ENCODE measurements at regions not wholly inside any gene's neighbourhood (a gene's known extent, or its start where the extent isn't known, plus 50 kb on each side); places are given as distances from the start of the nearest gene placed in this dataset.

DNA sequence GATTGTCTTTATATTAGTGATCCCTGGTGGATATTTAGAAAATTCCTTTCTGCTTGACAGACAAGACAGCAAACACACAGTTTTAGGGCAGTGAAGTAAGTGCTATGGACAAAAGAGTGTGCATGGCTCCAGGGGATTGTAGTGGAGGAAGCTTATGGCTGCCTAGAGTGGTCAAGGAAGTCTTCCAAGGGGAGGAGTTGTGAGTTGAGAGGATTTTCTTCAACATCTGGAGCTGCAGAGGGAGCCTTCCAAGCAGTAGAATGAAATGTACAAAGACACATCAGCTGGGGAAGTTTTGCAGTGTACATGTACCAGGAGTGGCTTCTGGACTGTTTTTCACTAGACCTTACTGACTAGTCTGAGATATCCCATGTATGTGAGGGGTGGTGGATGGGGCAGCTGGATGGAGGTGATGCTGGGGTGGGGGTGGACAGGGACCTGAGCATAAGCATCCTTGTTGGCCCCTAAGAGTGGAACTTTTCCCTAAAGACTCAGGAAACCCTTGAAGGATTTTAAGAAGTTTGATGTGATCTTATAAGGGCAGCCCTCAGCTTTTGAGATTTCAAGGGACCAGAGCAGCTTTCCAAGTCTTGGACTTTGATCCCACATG is 160.5 kb upstream of the TAPT1 start:
- H3K36me3 ChIP-seq (ENCODE audit: control insufficient read depth in 4 of 4, insufficient read depth in 3 of 4, low read depth in 1 of 4, low read length in 3 of 4) = no peaks in the 10 kb centered on the region
- no peak overlapping the region for H3K27ac ChIP-seq (ENCODE audit: low read depth in 1 of 2, low read length in 2 of 2)
- H3K4me1 ChIP-seq (ENCODE audit: control insufficient read depth in 4 of 4, insufficient read depth in 4 of 4, low read length in 3 of 4) = no peaks in the 10 kb centered on the region
- no peak for DNase-seq (ENCODE audit: low spot score)
- H3K4me3 ChIP-seq (ENCODE audit: low read depth in 1 of 3, low read length in 3 of 3) = no peak overlapping the region
- H3K9me3 ChIP-seq (ENCODE audit: control insufficient read depth in 4 of 4, low read length in 3 of 4) = peaks cover 0 to 2% (median 0%) of the 10 kb centered on the region in 4 donors
- no peak for TF ChIP-seq TAF1 (conservative IDR thresholded peaks at IDR 0.05)
- TF ChIP-seq SP1 (IDR thresholded peaks at IDR 0.05) = no peak
- TF ChIP-seq FOXA2 (IDR thresholded peaks at IDR 0.05) = no peak
- no peak for TF ChIP-seq EGR1 (IDR thresholded peaks at IDR 0.05; ENCODE audit: low read depth in 2 of 2)
- no peak for TF ChIP-seq HNF4A (conservative IDR thresholded peaks at IDR 0.05)
- TF ChIP-seq, protein P1, sequence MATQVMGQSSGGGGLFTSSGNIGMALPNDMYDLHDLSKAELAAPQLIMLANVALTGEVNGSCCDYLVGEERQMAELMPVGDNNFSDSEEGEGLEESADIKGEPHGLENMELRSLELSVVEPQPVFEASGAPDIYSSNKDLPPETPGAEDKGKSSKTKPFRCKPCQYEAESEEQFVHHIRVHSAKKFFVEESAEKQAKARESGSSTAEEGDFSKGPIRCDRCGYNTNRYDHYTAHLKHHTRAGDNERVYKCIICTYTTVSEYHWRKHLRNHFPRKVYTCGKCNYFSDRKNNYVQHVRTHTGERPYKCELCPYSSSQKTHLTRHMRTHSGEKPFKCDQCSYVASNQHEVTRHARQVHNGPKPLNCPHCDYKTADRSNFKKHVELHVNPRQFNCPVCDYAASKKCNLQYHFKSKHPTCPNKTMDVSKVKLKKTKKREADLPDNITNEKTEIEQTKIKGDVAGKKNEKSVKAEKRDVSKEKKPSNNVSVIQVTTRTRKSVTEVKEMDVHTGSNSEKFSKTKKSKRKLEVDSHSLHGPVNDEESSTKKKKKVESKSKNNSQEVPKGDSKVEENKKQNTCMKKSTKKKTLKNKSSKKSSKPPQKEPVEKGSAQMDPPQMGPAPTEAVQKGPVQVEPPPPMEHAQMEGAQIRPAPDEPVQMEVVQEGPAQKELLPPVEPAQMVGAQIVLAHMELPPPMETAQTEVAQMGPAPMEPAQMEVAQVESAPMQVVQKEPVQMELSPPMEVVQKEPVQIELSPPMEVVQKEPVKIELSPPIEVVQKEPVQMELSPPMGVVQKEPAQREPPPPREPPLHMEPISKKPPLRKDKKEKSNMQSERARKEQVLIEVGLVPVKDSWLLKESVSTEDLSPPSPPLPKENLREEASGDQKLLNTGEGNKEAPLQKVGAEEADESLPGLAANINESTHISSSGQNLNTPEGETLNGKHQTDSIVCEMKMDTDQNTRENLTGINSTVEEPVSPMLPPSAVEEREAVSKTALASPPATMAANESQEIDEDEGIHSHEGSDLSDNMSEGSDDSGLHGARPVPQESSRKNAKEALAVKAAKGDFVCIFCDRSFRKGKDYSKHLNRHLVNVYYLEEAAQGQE (IDR thresholded peaks at IDR 0.05) = no peak
- TF ChIP-seq YY1 (IDR thresholded peaks at IDR 0.05) = no peak
- TF ChIP-seq, protein P2, sequence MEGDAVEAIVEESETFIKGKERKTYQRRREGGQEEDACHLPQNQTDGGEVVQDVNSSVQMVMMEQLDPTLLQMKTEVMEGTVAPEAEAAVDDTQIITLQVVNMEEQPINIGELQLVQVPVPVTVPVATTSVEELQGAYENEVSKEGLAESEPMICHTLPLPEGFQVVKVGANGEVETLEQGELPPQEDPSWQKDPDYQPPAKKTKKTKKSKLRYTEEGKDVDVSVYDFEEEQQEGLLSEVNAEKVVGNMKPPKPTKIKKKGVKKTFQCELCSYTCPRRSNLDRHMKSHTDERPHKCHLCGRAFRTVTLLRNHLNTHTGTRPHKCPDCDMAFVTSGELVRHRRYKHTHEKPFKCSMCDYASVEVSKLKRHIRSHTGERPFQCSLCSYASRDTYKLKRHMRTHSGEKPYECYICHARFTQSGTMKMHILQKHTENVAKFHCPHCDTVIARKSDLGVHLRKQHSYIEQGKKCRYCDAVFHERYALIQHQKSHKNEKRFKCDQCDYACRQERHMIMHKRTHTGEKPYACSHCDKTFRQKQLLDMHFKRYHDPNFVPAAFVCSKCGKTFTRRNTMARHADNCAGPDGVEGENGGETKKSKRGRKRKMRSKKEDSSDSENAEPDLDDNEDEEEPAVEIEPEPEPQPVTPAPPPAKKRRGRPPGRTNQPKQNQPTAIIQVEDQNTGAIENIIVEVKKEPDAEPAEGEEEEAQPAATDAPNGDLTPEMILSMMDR (IDR thresholded peaks at IDR 0.05; ENCODE audit: low read depth, low read length, missing input control) = no peak
- no peak for TF ChIP-seq JUND (IDR thresholded peaks at IDR 0.05)
- no peak for TF ChIP-seq FOXA1 (IDR thresholded peaks at IDR 0.05)
- TF ChIP-seq HNF4G (IDR thresholded peaks at IDR 0.05) = no peak
- no peak for TF ChIP-seq NR2F2 (IDR thresholded peaks at IDR 0.05)
- TF ChIP-seq, protein P3, sequence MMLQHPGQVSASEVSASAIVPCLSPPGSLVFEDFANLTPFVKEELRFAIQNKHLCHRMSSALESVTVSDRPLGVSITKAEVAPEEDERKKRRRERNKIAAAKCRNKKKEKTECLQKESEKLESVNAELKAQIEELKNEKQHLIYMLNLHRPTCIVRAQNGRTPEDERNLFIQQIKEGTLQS (IDR thresholded peaks at IDR 0.05) = no peak
- TF ChIP-seq, protein P4, sequence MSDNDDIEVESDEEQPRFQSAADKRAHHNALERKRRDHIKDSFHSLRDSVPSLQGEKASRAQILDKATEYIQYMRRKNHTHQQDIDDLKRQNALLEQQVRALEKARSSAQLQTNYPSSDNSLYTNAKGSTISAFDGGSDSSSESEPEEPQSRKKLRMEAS (IDR thresholded peaks at IDR 0.05) = no peak
- TF ChIP-seq GABPA (IDR thresholded peaks at IDR 0.05 in 1 of 2, conservative IDR thresholded peaks at IDR 0.05 in 1 of 2) = no peak
- no peak overlapping the region for H3K9ac ChIP-seq (ENCODE audit: low read depth in 1 of 2, low read length in 2 of 2)
- H3K27me3 ChIP-seq (ENCODE audit: control insufficient read depth in 4 of 4, insufficient read depth in 4 of 4, low read length in 3 of 4) = no peaks in the 10 kb centered on the region

DNA sequence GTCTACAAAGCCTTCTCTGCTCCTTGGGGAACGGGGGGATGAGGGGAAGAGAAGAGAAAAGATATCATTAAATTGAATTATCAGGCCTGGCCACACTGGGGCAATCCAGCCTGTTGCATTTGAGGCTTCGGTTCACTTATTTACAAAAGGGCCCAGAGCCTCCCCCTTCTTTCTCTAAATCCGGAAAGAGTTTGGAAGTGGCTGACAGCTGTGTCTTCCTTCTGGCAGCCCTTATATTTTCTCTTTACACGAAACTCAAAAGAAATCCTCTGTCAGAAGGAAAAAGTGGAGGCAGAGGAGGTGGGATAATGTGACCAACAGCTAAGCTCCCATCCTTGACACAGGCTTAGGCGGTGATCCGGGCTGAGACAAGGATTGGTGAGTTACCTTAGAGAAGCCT is 158.3 kb upstream of the TAPT1 start:
- H3K4me1 ChIP-seq (ENCODE audit: control insufficient read depth in 4 of 4, insufficient read depth in 4 of 4, low read length in 3 of 4) = no peaks in the 10 kb centered on the region
- H3K36me3 ChIP-seq (ENCODE audit: control insufficient read depth in 4 of 4, insufficient read depth in 3 of 4, low read depth in 1 of 4, low read length in 3 of 4) = no peaks in the 10 kb centered on the region
- H3K9ac ChIP-seq (ENCODE audit: low read depth in 1 of 2, low read length in 2 of 2) = no peak overlapping the region
- no peaks in the 10 kb centered on the region for H3K27me3 ChIP-seq (ENCODE audit: control insufficient read depth in 4 of 4, insufficient read depth in 4 of 4, low read length in 3 of 4)
- WGBS = 64% methylated on average over 6 of the region's 6 CpGs
- H3K27ac ChIP-seq (ENCODE audit: low read depth in 1 of 2, low read length in 2 of 2) = no peak overlapping the region
- H3K9me3 ChIP-seq (ENCODE audit: control insufficient read depth in 4 of 4, low read length in 3 of 4) = peaks cover 0 to 2% (median 0%) of the 10 kb centered on the region in 4 donors
- H3K4me3 ChIP-seq (ENCODE audit: low read depth in 1 of 3, low read length in 3 of 3) = no peak overlapping the region
- no peak for DNase-seq (ENCODE audit: low spot score)
- TF ChIP-seq, protein P2 (IDR thresholded peaks at IDR 0.05; ENCODE audit: low read depth, low read length, missing input control) = no peak
- no peak for TF ChIP-seq HNF4A (conservative IDR thresholded peaks at IDR 0.05)
- TF ChIP-seq YY1 (IDR thresholded peaks at IDR 0.05) = no peak
- TF ChIP-seq, protein P5, sequence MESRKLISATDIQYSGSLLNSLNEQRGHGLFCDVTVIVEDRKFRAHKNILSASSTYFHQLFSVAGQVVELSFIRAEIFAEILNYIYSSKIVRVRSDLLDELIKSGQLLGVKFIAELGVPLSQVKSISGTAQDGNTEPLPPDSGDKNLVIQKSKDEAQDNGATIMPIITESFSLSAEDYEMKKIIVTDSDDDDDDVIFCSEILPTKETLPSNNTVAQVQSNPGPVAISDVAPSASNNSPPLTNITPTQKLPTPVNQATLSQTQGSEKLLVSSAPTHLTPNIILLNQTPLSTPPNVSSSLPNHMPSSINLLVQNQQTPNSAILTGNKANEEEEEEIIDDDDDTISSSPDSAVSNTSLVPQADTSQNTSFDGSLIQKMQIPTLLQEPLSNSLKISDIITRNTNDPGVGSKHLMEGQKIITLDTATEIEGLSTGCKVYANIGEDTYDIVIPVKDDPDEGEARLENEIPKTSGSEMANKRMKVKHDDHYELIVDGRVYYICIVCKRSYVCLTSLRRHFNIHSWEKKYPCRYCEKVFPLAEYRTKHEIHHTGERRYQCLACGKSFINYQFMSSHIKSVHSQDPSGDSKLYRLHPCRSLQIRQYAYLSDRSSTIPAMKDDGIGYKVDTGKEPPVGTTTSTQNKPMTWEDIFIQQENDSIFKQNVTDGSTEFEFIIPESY (IDR thresholded peaks at IDR 0.05) = no peak
- TF ChIP-seq, protein P3 (IDR thresholded peaks at IDR 0.05) = no peak
- no peak for TF ChIP-seq EGR1 (IDR thresholded peaks at IDR 0.05; ENCODE audit: low read depth in 2 of 2)
- TF ChIP-seq JUND (IDR thresholded peaks at IDR 0.05) = no peak
- TF ChIP-seq RAD21 (IDR thresholded peaks at IDR 0.05) = no peak
- no peak for TF ChIP-seq TAF1 (conservative IDR thresholded peaks at IDR 0.05)
- TF ChIP-seq RXRA (IDR thresholded peaks at IDR 0.05) = no peak
- no peak for TF ChIP-seq HNF4G (IDR thresholded peaks at IDR 0.05)
- no peak for TF ChIP-seq SP1 (IDR thresholded peaks at IDR 0.05)
- TF ChIP-seq, protein P4 (IDR thresholded peaks at IDR 0.05) = no peak
